C1 segment of cervical spinal cord (tissue), 14 donors: ENCODE measurements at regions not wholly inside any gene's neighbourhood (a gene's known extent, or its start where the extent isn't known, plus 50 kb on each side); places are given as distances from the start of the nearest gene placed in this dataset.

Source experiments
- DNase-seq, 14 donors: peaks; one replicate each; lab custom pipeline; 2025; lab: John Stamatoyannopoulos, UW

- DNase-seq: no peak
Observed at GRCh38 chr1:59113876-59114457, 182.9 kb upstream of the FGGY start.

GRCh38 chr1:59115865-59116264 lies 181.0 kb upstream of the FGGY start:
- no peak for DNase-seq

- DNase-seq: no peak
Observed at GRCh38 chr1:59116920-59117542, 179.9 kb upstream of the FGGY start.

- DNase-seq: no peak
Observed at GRCh38 chr1:59122527-59122926, 174.4 kb upstream of the FGGY start.

- no peak for DNase-seq
Observed at GRCh38 chr1:59123081-59123681, 173.7 kb upstream of the FGGY start.

GRCh38 chr1:59124166-59124565 lies 172.7 kb upstream of the FGGY start:
- no peak for DNase-seq

- DNase-seq: no peak
Observed at GRCh38 chr1:59125154-59125553, 171.7 kb upstream of the FGGY start.

- no peak for DNase-seq
Observed at GRCh38 chr1:59125676-59126320, 171.1 kb upstream of the FGGY start.

- DNase-seq: no peak
Observed at GRCh38 chr1:59126366-59126765, 170.5 kb upstream of the FGGY start.

GRCh38 chr1:59128239-59128736 lies 168.6 kb upstream of the FGGY start:
- DNase-seq: no peak

- DNase-seq: no peak
Observed at GRCh38 chr1:59128784-59129227, 168.1 kb upstream of the FGGY start.

- DNase-seq: no peak
Observed at GRCh38 chr1:59132295-59132694, 164.6 kb upstream of the FGGY start.

GRCh38 chr1:59133997-59134396 lies 162.9 kb upstream of the FGGY start:
- no peak for DNase-seq

- DNase-seq: no peak
Observed at GRCh38 chr1:59135761-59136255, 161.1 kb upstream of the FGGY start.

GRCh38 chr1:59136541-59137275 lies 160.2 kb upstream of the FGGY start:
- no peak for DNase-seq

GRCh38 chr1:59137276-59137615 lies 159.6 kb upstream of the FGGY start:
- no peak for DNase-seq

- no peak for DNase-seq
Observed at GRCh38 chr1:59137968-59138367, 158.9 kb upstream of the FGGY start.

- DNase-seq: no peak
Observed at GRCh38 chr1:59138402-59138801, 158.5 kb upstream of the FGGY start.

GRCh38 chr1:59139396-59139795 lies 157.5 kb upstream of the FGGY start:
- no peak for DNase-seq

- no peak for DNase-seq
Observed at GRCh38 chr1:59141267-59141863, 155.5 kb upstream of the FGGY start.
